Central memory CD8-positive, alpha-beta T cell (primary cell): ENCODE measurements at regions not wholly inside any gene's neighbourhood (a gene's known extent, or its start where the extent isn't known, plus 50 kb on each side); places are given as distances from the start of the nearest gene placed in this dataset.

Experiments used
- ATAC-seq: fragments of 150-1000 bp; cut with Tn5 transposase; replicated peaks from 2 replicates; pipeline ENCODE4 v1.10.0; 2022; ENCODE audit warnings: mild to moderate bottlenecking, moderate FRiP score, moderate number of reproducible peaks; ENCODE audit not compliant: poor library complexity, severe bottlenecking; ENCODE audit errors: extremely low read depth
- DNase-seq, 2 donors: peaks; one replicate each; pipeline ENCODE4 v3.0.0; 2021; ENCODE audit warnings: low spot score in 2 of 2
- H3K27ac Mint-ChIP-seq: one replicate; pipeline ENCODE4 v1.8.0; 2022; ENCODE audit warnings: low read depth, mild to moderate bottlenecking, moderate library complexity, mixed read lengths
- H3K27me3 Mint-ChIP-seq: one replicate; pipeline ENCODE4 v1.8.0; 2022; ENCODE audit warnings: mixed read lengths
- H3K36me3 Mint-ChIP-seq: one replicate; pipeline ENCODE4 v1.8.0; 2022; ENCODE audit warnings: mild to moderate bottlenecking, moderate library complexity, mixed read lengths; ENCODE audit not compliant: insufficient read depth
- H3K4me1 Mint-ChIP-seq: one replicate; pipeline ENCODE4 v1.8.0; 2022; ENCODE audit warnings: mixed read lengths
- H3K4me3 Mint-ChIP-seq: one replicate; pipeline ENCODE4 v1.8.0; 2022; ENCODE audit warnings: mild to moderate bottlenecking, moderate library complexity, mixed read lengths
- H3K9me3 Mint-ChIP-seq: one replicate; pipeline ENCODE4 v1.8.0; 2022; ENCODE audit warnings: mixed read lengths

- no peaks in the 10 kb centered on the region for H3K36me3 Mint-ChIP-seq
- ATAC-seq: no peak
- peaks cover 6% of the 10 kb centered on the region for H3K9me3 Mint-ChIP-seq
- no peak overlapping the region for H3K27ac Mint-ChIP-seq
- DNase-seq: no peak
- H3K4me3 Mint-ChIP-seq: no peak overlapping the region
- H3K27me3 Mint-ChIP-seq: no peaks in the 10 kb centered on the region
- H3K4me1 Mint-ChIP-seq: no peaks in the 10 kb centered on the region
These were observed 322.3 kb upstream of the ADCY2 start for GRCh38 chr5:7073666-7074065.

GRCh38 chr5:7074176-7074575 lies 321.8 kb upstream of the ADCY2 start:
- Mint-ChIP-seq H3K36me3 (no peaks in the 10 kb centered on the region), H3K27me3 (no peaks in the 10 kb centered on the region), H3K27ac (no peak overlapping the region), H3K4me3 (no peak overlapping the region), H3K4me1 (no peaks in the 10 kb centered on the region), H3K9me3 (peaks cover 6% of the 10 kb centered on the region)
- DNase-seq: no peak
- ATAC-seq: no peak

- H3K27me3 Mint-ChIP-seq: no peaks in the 10 kb centered on the region
- H3K4me1 Mint-ChIP-seq: no peaks in the 10 kb centered on the region
- H3K36me3 Mint-ChIP-seq: peaks cover 2% of the 10 kb centered on the region
- H3K9me3 Mint-ChIP-seq: peaks cover 6% of the 10 kb centered on the region
- no peak overlapping the region for H3K4me3 Mint-ChIP-seq
- no peak overlapping the region for H3K27ac Mint-ChIP-seq
- ATAC-seq (no peak), DNase-seq (no peak)
These were observed 320.5 kb upstream of the ADCY2 start for GRCh38 chr5:7075470-7075869.

- Mint-ChIP-seq H3K9me3 (no peaks in the 10 kb centered on the region), H3K27me3 (no peaks in the 10 kb centered on the region), H3K27ac (no peak overlapping the region), H3K4me1 (no peaks in the 10 kb centered on the region), H3K36me3 (peaks cover 2% of the 10 kb centered on the region), H3K4me3 (no peak overlapping the region)
- DNase-seq (no peak), ATAC-seq (no peak)
These were observed 317.8 kb upstream of the ADCY2 start for GRCh38 chr5:7078101-7078500.

- ATAC-seq (no peak), DNase-seq (no peak)
- Mint-ChIP-seq H3K27me3 (no peaks in the 10 kb centered on the region), H3K36me3 (peaks cover 2% of the 10 kb centered on the region), H3K4me1 (no peaks in the 10 kb centered on the region), H3K27ac (no peak overlapping the region), H3K4me3 (no peak overlapping the region), H3K9me3 (no peaks in the 10 kb centered on the region)
These were observed 317.0 kb upstream of the ADCY2 start for GRCh38 chr5:7078901-7079300.

GRCh38 chr5:7080501-7080900 lies 315.4 kb upstream of the ADCY2 start:
- no peak overlapping the region for H3K4me3 Mint-ChIP-seq
- ATAC-seq: no peak

GRCh38 chr5:7087719-7088297 lies 308.1 kb upstream of the ADCY2 start:
- no peak overlapping the region for H3K27ac Mint-ChIP-seq
- H3K4me1 Mint-ChIP-seq: no peaks in the 10 kb centered on the region
- DNase-seq: no peak
- no peak for ATAC-seq
- H3K36me3 Mint-ChIP-seq: no peaks in the 10 kb centered on the region
- H3K27me3 Mint-ChIP-seq: no peaks in the 10 kb centered on the region
- no peaks in the 10 kb centered on the region for H3K9me3 Mint-ChIP-seq
- no peak overlapping the region for H3K4me3 Mint-ChIP-seq

More at GRCh38 chr5:7080501-7080900, 315.4 kb upstream of the ADCY2 start:
- Mint-ChIP-seq H3K27ac (no peak overlapping the region), H3K9me3 (no peaks in the 10 kb centered on the region), H3K27me3 (no peaks in the 10 kb centered on the region), H3K4me1 (no peaks in the 10 kb centered on the region), H3K36me3 (peaks cover 2% of the 10 kb centered on the region)
- DNase-seq: no peak

GRCh38 chr5:7088849-7089248 lies 307.1 kb upstream of the ADCY2 start:
- Mint-ChIP-seq H3K4me1 (no peaks in the 10 kb centered on the region), H3K27me3 (no peaks in the 10 kb centered on the region), H3K9me3 (no peaks in the 10 kb centered on the region), H3K27ac (no peak overlapping the region), H3K4me3 (no peak overlapping the region), H3K36me3 (no peaks in the 10 kb centered on the region)
- DNase-seq (no peak), ATAC-seq (no peak)

- ATAC-seq (no peak), DNase-seq (no peak)
- no peak overlapping the region for H3K4me3 Mint-ChIP-seq
- H3K4me1 Mint-ChIP-seq: no peaks in the 10 kb centered on the region
- H3K9me3 Mint-ChIP-seq: peaks cover 6% of the 10 kb centered on the region
- no peak overlapping the region for H3K27ac Mint-ChIP-seq
- H3K27me3 Mint-ChIP-seq: no peaks in the 10 kb centered on the region
- no peaks in the 10 kb centered on the region for H3K36me3 Mint-ChIP-seq
These were observed 301.3 kb upstream of the ADCY2 start for GRCh38 chr5:7094626-7095025.

GRCh38 chr5:7096294-7096693 lies 299.6 kb upstream of the ADCY2 start:
- Mint-ChIP-seq H3K9me3 (peaks cover 6% of the 10 kb centered on the region), H3K4me1 (no peaks in the 10 kb centered on the region), H3K36me3 (no peaks in the 10 kb centered on the region), H3K27me3 (no peaks in the 10 kb centered on the region), H3K4me3 (no peak overlapping the region), H3K27ac (no peak overlapping the region)
- no peak for DNase-seq
- no peak for ATAC-seq

GRCh38 chr5:7105358-7105757 lies 290.6 kb upstream of the ADCY2 start:
- Mint-ChIP-seq H3K9me3 (no peaks in the 10 kb centered on the region), H3K27me3 (no peaks in the 10 kb centered on the region)

GRCh38 chr5:7117961-7118360 lies 278.0 kb upstream of the ADCY2 start:
- Mint-ChIP-seq H3K4me1 (no peaks in the 10 kb centered on the region), H3K9me3 (peaks cover 7% of the 10 kb centered on the region), H3K27me3 (no peaks in the 10 kb centered on the region), H3K36me3 (no peaks in the 10 kb centered on the region), H3K27ac (no peak overlapping the region), H3K4me3 (no peak overlapping the region)
- DNase-seq (no peak), ATAC-seq (no peak)

More at GRCh38 chr5:7105358-7105757, 290.6 kb upstream of the ADCY2 start:
- DNase-seq: no peak
- Mint-ChIP-seq H3K36me3 (no peaks in the 10 kb centered on the region), H3K27ac (no peak overlapping the region), H3K4me3 (no peak overlapping the region), H3K4me1 (no peaks in the 10 kb centered on the region)
- ATAC-seq: no peak

- H3K27ac Mint-ChIP-seq: no peak overlapping the region
- no peak overlapping the region for H3K4me3 Mint-ChIP-seq
- no peaks in the 10 kb centered on the region for H3K27me3 Mint-ChIP-seq
- DNase-seq (no peak), ATAC-seq (no peak)
- H3K4me1 Mint-ChIP-seq: no peaks in the 10 kb centered on the region
- H3K36me3 Mint-ChIP-seq: no peaks in the 10 kb centered on the region
- peaks cover 6% of the 10 kb centered on the region for H3K9me3 Mint-ChIP-seq
These were observed 264.3 kb upstream of the ADCY2 start for GRCh38 chr5:7131680-7132079.

GRCh38 chr5:7146886-7147285 lies 249.1 kb upstream of the ADCY2 start:
- ATAC-seq: no peak
- H3K4me3 Mint-ChIP-seq: no peak overlapping the region
- no peaks in the 10 kb centered on the region for H3K36me3 Mint-ChIP-seq

More at GRCh38 chr5:7146886-7147285, 249.1 kb upstream of the ADCY2 start:
- DNase-seq: no peak
- no peaks in the 10 kb centered on the region for H3K4me1 Mint-ChIP-seq
- no peak overlapping the region for H3K27ac Mint-ChIP-seq
- H3K9me3 Mint-ChIP-seq: peaks cover 5% of the 10 kb centered on the region
- no peaks in the 10 kb centered on the region for H3K27me3 Mint-ChIP-seq
